ENCODE measurements at regions not wholly inside any gene's neighbourhood (a gene's known extent, or its start where the extent isn't known, plus 50 kb on each side); places are given as distances from the start of the nearest gene placed in this dataset.
"Not testable (repeated sequence)": the region's sequence is repeated elsewhere in the genome, so short reads cannot be mapped to it uniquely, and the experiment has no call there.

- FAIRE-seq: no peak
- DNase-seq (ENCODE audit: insufficient read length, low spot score): no peak
These were observed 50.7 kb upstream of the TAC4 start for GRCh38 chr17:49898366-49899190.

- DNase-seq (ENCODE audit: insufficient read length, low spot score) (peak; percentile 64), FAIRE-seq (no peak)
These were observed 51.3 kb upstream of the TAC4 start for GRCh38 chr17:49899191-49899485.

GRCh38 chr17:49899588-49899987 is 51.7 kb upstream of the TAC4 start:
- no peak for DNase-seq (ENCODE audit: insufficient read length, low spot score)
- FAIRE-seq: no peak

- not testable (repeated sequence) for DNase-seq (ENCODE audit: insufficient read length, low spot score); FAIRE-seq
These were observed 52.9 kb upstream of the TAC4 start for GRCh38 chr17:49900801-49901200.

- peak; percentile 20 for FAIRE-seq
- DNase-seq (ENCODE audit: insufficient read length, low spot score): no peak
These were observed 53.8 kb upstream of the TAC4 start for GRCh38 chr17:49901460-49902331.

- FAIRE-seq: no peak
- no peak for DNase-seq (ENCODE audit: insufficient read length, low spot score)
These were observed 55.7 kb upstream of the TAC4 start for GRCh38 chr17:49903523-49903922.

GRCh38 chr17:49904893-49905292 is 57.0 kb upstream of the TAC4 start:
- FAIRE-seq: no peak
- no peak for DNase-seq (ENCODE audit: insufficient read length, low spot score)

- DNase-seq (ENCODE audit: insufficient read length, low spot score) (no peak), FAIRE-seq (peak; percentile 54)
These were observed 58.8 kb upstream of the TAC4 start for GRCh38 chr17:49906531-49907136.

- DNase-seq (ENCODE audit: insufficient read length, low spot score) (no peak), FAIRE-seq (no peak)
These were observed 59.4 kb upstream of the TAC4 start for GRCh38 chr17:49907279-49907678.

- DNase-seq (ENCODE audit: insufficient read length, low spot score) (no peak), FAIRE-seq (peak; percentile 92)
These were observed 59.9 kb upstream of the DLX4 start for GRCh38 chr17:49908782-49909714.

- peak; percentile 70 for FAIRE-seq
These were observed 58.7 kb upstream of the DLX4 start for GRCh38 chr17:49910094-49910857.

GRCh38 chr17:49910858-49911204 is 58.2 kb upstream of the DLX4 start:
- no peak for DNase-seq (ENCODE audit: insufficient read length, low spot score)
- no peak for FAIRE-seq

More at GRCh38 chr17:49910094-49910857, 58.7 kb upstream of the DLX4 start:
- DNase-seq (ENCODE audit: insufficient read length, low spot score): no peak

- DNase-seq (ENCODE audit: insufficient read length, low spot score) (no peak), FAIRE-seq (no peak)
These were observed 57.3 kb upstream of the DLX4 start for GRCh38 chr17:49911719-49912118.

- DNase-seq (ENCODE audit: insufficient read length, low spot score): peak; percentile 75
- peak; percentile 83 for FAIRE-seq
These were observed 55.5 kb upstream of the DLX4 start for GRCh38 chr17:49913226-49914095.

GRCh38 chr17:49914096-49914490 is 54.9 kb upstream of the DLX4 start:
- FAIRE-seq (no peak), DNase-seq (ENCODE audit: insufficient read length, low spot score) (no peak)

- DNase-seq (ENCODE audit: insufficient read length, low spot score): no peak
- no peak for FAIRE-seq
These were observed 54.3 kb upstream of the DLX4 start for GRCh38 chr17:49914664-49915063.

GRCh38 chr17:49915260-49915659 is 53.7 kb upstream of the DLX4 start:
- FAIRE-seq (peak; percentile 26), DNase-seq (ENCODE audit: insufficient read length, low spot score) (no peak)

- no peak for DNase-seq (ENCODE audit: insufficient read length, low spot score)
- FAIRE-seq: no peak
These were observed 53.3 kb upstream of the DLX4 start for GRCh38 chr17:49915670-49916069.

Data from HTR-8/SVneo (cell line).